Caki2 (cell line): ENCODE measurements at regions not wholly inside any gene's neighbourhood (a gene's known extent, or its start where the extent isn't known, plus 50 kb on each side); places are given as distances from the start of the nearest gene placed in this dataset.
"Not testable (repeated sequence)": the region's sequence is repeated elsewhere in the genome, so short reads cannot be mapped to it uniquely, and the experiment has no call there.

Experiments
- DNase-seq: peaks from one replicate; pipeline ENCODE4 v3.0.0-alpha.2; 2015; ENCODE audit warnings: low read depth
- in situ Hi-C: cut with HindIII; loops from 2 replicates; pipeline ENCODE4 v1.10.0; 2016; ENCODE audit warnings: low sequenced_read_pairs, low pct_unique_long_range_greater_than_20kb, mixed read lengths

GRCh38 chr10:37067576-37067975 is 57.8 kb upstream of the ANKRD30A start:
- DNase-seq: no peak
- in situ Hi-C loops: no loop called here

- DNase-seq, in situ Hi-C loops: not testable (repeated sequence)
Measured at GRCh38 chr10:37062296-37062695, 63.1 kb upstream of the ANKRD30A start.

- in situ Hi-C loops: no loop called here
- DNase-seq: no peak
Measured at GRCh38 chr10:37057261-37057660, 68.1 kb upstream of the ANKRD30A start.

GRCh38 chr10:37053476-37053875 is 71.9 kb upstream of the ANKRD30A start:
- in situ Hi-C loops: no loop called here
- DNase-seq: no peak

GRCh38 chr10:37049982-37050381 is 75.4 kb upstream of the ANKRD30A start:
- in situ Hi-C loops, DNase-seq: not testable (repeated sequence)

GRCh38 chr10:37044319-37044718 is 81.1 kb upstream of the ANKRD30A start:
- in situ Hi-C loops, DNase-seq: not testable (repeated sequence)

- no peak for DNase-seq
- in situ Hi-C loops: no loop called here
Measured at GRCh38 chr10:37035853-37036252, 89.5 kb upstream of the ANKRD30A start.

GRCh38 chr10:37015498-37015897 is 109.9 kb upstream of the ANKRD30A start:
- in situ Hi-C loops: no loop called here
- no peak for DNase-seq

GRCh38 chr10:37010741-37011140 is 114.7 kb upstream of the ANKRD30A start:
- DNase-seq: no peak
- in situ Hi-C loops: no loop called here

- DNase-seq, in situ Hi-C loops: not testable (repeated sequence)
Measured at GRCh38 chr10:37008276-37008675, 117.1 kb upstream of the ANKRD30A start.

GRCh38 chr10:37003126-37003525 is 122.3 kb upstream of the ANKRD30A start:
- in situ Hi-C loops: no loop called here
- no peak for DNase-seq

GRCh38 chr10:36995806-36996205 is 129.6 kb upstream of the ANKRD30A start:
- in situ Hi-C loops, DNase-seq: not testable (repeated sequence)

- no peak for DNase-seq
- in situ Hi-C loops: no loop called here
Measured at GRCh38 chr10:36994886-36995285, 130.5 kb upstream of the ANKRD30A start.

GRCh38 chr10:36989233-36989632 is 136.2 kb upstream of the ANKRD30A start:
- in situ Hi-C loops: no loop called here
- DNase-seq: no peak

- in situ Hi-C loops: no loop called here
- no peak for DNase-seq
Measured at GRCh38 chr10:36946598-36946997, 178.8 kb upstream of the ANKRD30A start.

GRCh38 chr10:36943544-36943943 is 181.9 kb upstream of the ANKRD30A start:
- DNase-seq: no peak
- in situ Hi-C loops: no loop called here

GRCh38 chr10:36942616-36943015 is 182.8 kb upstream of the ANKRD30A start:
- in situ Hi-C loops: no loop called here
- DNase-seq: no peak

- in situ Hi-C loops: no loop called here
Measured at GRCh38 chr10:36903040-36903439, 222.4 kb upstream of the ANKRD30A start.

GRCh38 chr10:36899652-36900051 is 225.7 kb upstream of the ANKRD30A start:
- in situ Hi-C loops: no loop called here
- DNase-seq: no peak

More at GRCh38 chr10:36903040-36903439, 222.4 kb upstream of the ANKRD30A start:
- no peak for DNase-seq

- peak; percentile 24 for DNase-seq
Measured at GRCh38 chr10:36888925-36889573, 236.3 kb upstream of the ANKRD30A start.

More at GRCh38 chr10:36888925-36889573, 236.3 kb upstream of the ANKRD30A start:
- in situ Hi-C loops: no loop called here
